ENCODE measurements at regions not wholly inside any gene's neighbourhood (a gene's known extent, or its start where the extent isn't known, plus 50 kb on each side); places are given as distances from the start of the nearest gene placed in this dataset.
"Not testable (repeated sequence)": the region's sequence is repeated elsewhere in the genome, so short reads cannot be mapped to it uniquely, and the experiment has no call there.

DNA sequence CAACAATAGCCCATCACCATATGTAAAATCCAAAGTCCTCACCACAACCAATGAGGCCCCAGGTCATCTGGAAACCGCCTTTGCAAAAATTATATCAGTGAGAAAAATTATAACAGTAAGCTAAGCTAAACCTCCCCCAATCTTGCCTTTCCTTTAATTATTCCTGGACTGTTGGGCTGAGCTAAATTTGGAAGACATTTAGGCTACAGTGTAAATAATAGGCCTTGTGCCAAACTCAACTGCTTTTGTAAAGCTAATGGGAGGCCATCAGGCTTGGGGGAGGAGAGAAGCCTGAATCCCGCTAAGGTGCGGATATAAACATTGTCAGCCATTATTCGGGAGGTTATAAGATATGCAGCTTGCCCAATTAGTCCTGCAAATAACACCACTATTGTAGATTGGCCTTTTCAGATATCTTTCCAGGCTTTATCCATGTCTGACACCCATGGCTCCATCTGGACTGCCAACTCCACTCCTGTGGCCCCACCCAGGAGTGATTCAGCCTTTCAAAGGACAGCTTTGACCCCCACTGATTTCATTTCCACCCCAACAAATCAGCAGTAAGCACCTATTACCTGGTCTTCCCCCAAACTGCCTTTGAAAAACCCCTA lies 53.0 kb upstream of the CA12 start:
- no peaks in the 10 kb centered on the region for H3K9me3 Mint-ChIP-seq
- no peaks in the 10 kb centered on the region for H3K27me3 Mint-ChIP-seq
- peaks cover 11% of the 10 kb centered on the region for H3K4me1 Mint-ChIP-seq (ENCODE audit: low read depth)
- no peaks in the 10 kb centered on the region for H3K36me3 Mint-ChIP-seq (ENCODE audit: low read depth)
- no peak overlapping the region for H3K27ac Mint-ChIP-seq
- H3K4me3 Mint-ChIP-seq, result no peak overlapping the region

DNA sequence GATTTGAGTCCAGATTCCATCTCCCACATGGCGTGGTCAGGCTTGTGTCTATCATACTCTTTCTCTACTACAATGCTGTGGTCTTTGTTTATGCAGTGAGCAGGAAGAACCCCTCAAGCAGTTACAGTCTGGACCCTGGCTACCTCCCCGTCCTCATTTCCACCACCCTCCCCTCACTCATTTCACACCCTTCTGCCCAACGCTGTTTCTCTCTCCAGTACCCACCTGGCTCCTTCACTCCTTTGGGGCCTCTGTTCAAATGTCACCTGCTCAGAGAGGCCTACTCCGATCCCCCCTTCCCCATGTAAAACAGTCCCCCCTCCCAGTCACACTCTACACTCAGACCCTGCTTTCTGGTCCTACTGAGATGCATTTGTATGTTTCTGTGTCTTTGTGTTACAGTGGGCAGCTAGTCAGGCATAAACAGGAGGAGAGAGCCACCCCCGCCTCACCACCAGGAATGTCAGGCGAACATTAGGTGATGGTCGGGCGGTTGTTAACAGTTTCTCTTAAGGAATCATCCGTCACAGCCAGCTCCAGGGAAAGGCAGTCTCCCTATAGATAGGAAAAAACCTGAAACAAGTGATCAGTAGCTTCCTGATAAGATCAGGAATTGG lies 53.7 kb upstream of the CA12 start:
- H3K9me3 Mint-ChIP-seq, result no peaks in the 10 kb centered on the region
- no peaks in the 10 kb centered on the region for H3K27me3 Mint-ChIP-seq
- H3K4me1 Mint-ChIP-seq (ENCODE audit: low read depth), result peaks cover 11% of the 10 kb centered on the region
- H3K4me3 Mint-ChIP-seq, result no peak overlapping the region
- H3K36me3 Mint-ChIP-seq (ENCODE audit: low read depth), result no peaks in the 10 kb centered on the region
- H3K27ac Mint-ChIP-seq, result no peak overlapping the region

DNA sequence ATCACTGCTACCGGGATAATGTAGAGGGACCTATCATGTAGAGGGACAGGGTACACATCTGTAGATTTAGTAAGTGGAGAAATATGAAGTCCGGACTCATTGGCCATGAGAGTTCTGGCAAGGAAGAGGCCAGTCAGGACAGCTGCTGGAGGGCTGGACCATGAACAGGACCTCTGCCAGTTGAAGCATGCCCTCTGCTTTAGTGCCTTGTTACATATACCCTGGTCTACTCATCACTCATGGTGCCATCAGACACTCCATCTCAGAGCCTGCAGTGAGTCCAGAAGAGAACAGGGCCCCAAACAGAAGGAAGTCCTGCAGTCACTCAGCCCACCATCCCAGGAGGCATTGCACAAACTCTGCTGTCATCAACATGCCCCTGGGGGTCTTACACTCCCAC lies 54.7 kb upstream of the CA12 start:
- no peak overlapping the region for H3K27ac Mint-ChIP-seq
- H3K4me1 Mint-ChIP-seq (ENCODE audit: low read depth), result peaks cover 15% of the 10 kb centered on the region
- H3K27me3 Mint-ChIP-seq, result no peaks in the 10 kb centered on the region
- no peaks in the 10 kb centered on the region for H3K36me3 Mint-ChIP-seq (ENCODE audit: low read depth)
- H3K4me3 Mint-ChIP-seq, result no peak overlapping the region
- H3K9me3 Mint-ChIP-seq, result no peaks in the 10 kb centered on the region

DNA sequence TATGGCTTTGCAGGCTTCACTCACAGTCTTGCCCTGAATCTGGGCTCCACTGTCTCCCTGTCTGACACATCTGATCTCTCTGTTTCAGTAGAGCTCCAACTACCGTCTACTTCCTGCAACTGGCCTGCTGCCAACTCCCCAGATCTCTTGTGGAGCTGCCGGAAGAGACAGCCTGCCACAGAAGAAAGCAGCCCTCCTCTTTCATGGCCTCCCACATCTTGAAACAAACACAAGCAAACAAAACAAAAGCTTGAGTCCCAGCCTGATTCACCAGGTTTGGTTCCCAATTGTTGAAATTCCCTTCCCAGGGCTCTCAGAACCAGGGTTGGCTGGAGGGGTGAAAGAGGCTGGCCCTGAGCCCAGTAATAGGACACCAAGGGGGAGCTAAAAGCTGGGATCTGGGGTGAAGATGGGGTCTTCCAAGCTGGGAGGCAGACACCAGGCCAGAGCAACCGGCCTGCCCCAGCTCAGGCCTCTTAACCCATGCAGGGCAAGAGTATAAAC lies 55.3 kb upstream of the CA12 start:
- no peak overlapping the region for H3K4me3 Mint-ChIP-seq
- H3K9me3 Mint-ChIP-seq, result no peaks in the 10 kb centered on the region
- peaks cover 15% of the 10 kb centered on the region for H3K4me1 Mint-ChIP-seq (ENCODE audit: low read depth)
- peak overlapping the region; percentile 80 for H3K27ac Mint-ChIP-seq
- H3K27me3 Mint-ChIP-seq, result no peaks in the 10 kb centered on the region
- no peaks in the 10 kb centered on the region for H3K36me3 Mint-ChIP-seq (ENCODE audit: low read depth)

DNA sequence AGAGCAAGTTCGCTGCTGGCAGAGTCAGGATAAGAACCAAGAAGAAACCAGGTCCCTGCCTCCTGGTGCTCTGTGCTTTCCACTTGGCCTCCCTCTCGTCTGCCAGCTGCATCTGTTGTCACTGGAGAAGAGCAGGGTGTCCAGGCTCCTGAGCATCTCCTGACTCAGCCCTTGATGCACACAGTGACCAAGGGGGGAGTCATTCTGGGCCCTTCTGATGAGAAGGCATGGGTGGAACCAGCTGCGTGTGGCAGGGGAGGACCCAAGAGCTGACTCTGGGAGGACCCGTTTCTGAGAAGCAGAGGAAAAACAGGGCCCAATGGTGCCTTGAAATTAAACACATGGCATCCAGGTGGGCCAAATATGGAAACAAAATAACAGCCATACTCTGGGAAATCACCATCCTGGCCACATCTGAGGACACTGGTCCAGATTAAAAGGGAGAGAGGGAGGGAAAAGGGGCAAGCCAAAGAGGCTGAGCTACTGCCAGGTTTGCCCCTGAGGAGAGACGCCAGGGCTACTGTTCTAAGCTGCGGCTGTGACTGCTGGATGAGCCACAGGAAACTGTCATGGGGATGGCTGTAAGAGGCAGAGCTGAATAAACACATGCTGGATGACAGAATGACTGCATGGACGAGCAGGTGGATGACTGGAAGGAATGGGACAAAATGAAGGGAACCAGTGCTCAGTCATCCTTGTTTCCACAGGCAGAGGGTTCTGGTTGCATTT lies 58.1 kb upstream of the CA12 start:
- no peaks in the 10 kb centered on the region for H3K9me3 Mint-ChIP-seq
- no peak overlapping the region for H3K27ac Mint-ChIP-seq
- H3K4me1 Mint-ChIP-seq (ENCODE audit: low read depth), result peaks cover 15% of the 10 kb centered on the region
- no peaks in the 10 kb centered on the region for H3K27me3 Mint-ChIP-seq
- no peaks in the 10 kb centered on the region for H3K36me3 Mint-ChIP-seq (ENCODE audit: low read depth)
- no peak overlapping the region for H3K4me3 Mint-ChIP-seq

DNA sequence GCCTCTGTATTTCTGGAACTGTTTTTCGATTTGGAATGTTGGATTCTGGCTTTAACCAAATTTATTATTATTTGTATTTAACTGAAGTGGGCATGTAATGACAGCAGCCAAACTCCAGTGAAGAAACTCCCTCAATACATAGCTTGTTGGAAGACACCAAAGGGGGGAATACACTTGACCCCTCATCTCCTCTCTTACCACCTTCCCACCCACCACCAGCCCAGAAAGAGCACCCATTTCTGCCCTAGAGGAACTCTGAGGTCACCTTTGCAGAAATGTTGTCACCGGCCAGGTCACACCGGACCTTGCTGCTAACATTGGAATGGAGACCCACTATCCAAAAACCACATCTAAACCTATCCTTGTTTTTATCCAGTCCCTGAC lies 58.6 kb upstream of the CA12 start:
- no peaks in the 10 kb centered on the region for H3K9me3 Mint-ChIP-seq
- no peaks in the 10 kb centered on the region for H3K27me3 Mint-ChIP-seq
- H3K4me1 Mint-ChIP-seq (ENCODE audit: low read depth), result peaks cover 15% of the 10 kb centered on the region
- no peak overlapping the region for H3K4me3 Mint-ChIP-seq
- H3K27ac Mint-ChIP-seq, result no peak overlapping the region
- no peaks in the 10 kb centered on the region for H3K36me3 Mint-ChIP-seq (ENCODE audit: low read depth)

DNA sequence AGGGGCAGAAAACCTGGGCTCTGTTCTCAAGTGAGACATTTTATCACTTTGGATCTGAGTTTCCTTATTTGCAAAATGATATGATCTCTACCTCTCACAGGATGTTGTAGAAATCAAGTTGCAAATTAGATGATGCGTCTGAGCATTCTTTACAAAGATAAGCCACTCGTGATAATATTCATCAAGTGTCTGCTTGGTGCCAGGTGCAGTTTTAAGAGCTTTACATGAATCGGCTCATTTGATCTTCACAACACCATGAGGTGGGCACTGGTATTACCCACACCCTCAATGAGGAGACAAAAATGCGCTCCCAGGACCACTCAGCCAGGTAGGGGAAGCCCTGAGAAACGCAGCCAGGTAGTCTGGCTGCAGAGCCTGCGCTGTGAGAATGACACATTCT lies 59.1 kb upstream of the CA12 start:
- H3K27ac Mint-ChIP-seq, result no peak overlapping the region
- peaks cover 17% of the 10 kb centered on the region for H3K4me1 Mint-ChIP-seq (ENCODE audit: low read depth)
- no peaks in the 10 kb centered on the region for H3K36me3 Mint-ChIP-seq (ENCODE audit: low read depth)
- no peaks in the 10 kb centered on the region for H3K9me3 Mint-ChIP-seq
- H3K27me3 Mint-ChIP-seq, result no peaks in the 10 kb centered on the region
- no peak overlapping the region for H3K4me3 Mint-ChIP-seq

DNA sequence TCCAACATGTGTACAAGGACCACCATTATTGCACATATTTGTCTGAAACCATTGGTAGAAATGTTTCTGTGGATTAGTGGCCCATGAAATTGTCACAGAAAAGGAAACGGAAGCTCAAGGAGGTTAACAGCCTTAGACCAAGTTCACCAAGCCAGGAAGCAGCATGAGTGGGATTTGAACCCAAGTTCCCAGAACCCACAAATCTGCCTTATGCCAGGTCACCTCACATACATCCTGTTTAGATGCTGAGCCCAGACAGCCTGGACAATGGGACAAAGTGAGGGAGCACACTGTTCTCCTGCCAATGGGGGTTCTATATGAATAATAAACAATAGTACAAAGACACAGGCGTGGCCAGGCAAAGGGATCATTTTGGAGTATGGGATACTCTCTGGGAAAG lies 59.6 kb upstream of the CA12 start:
- no peaks in the 10 kb centered on the region for H3K36me3 Mint-ChIP-seq (ENCODE audit: low read depth)
- H3K27ac Mint-ChIP-seq, result no peak overlapping the region
- no peak overlapping the region for H3K4me3 Mint-ChIP-seq
- H3K4me1 Mint-ChIP-seq (ENCODE audit: low read depth), result peaks cover 23% of the 10 kb centered on the region
- H3K27me3 Mint-ChIP-seq, result no peaks in the 10 kb centered on the region
- no peaks in the 10 kb centered on the region for H3K9me3 Mint-ChIP-seq

DNA sequence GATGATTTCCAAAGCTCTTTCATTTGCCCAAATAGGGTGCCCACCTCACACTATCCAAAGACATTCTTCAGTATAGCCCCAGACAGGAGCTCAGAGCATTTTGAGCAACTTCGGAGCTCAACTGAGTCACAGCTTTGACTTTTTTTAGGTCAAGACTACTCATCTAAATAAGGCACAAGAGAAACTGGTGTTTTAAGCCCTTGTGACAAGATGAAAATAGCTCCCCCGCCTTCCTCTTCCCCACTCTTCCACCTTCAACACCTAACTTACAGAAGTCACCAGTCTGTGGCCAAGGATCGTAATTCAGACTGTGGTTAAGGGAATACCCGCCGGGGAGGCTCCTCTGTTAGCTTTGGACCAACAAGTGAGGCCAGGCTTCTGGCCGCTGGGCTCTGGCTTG lies 60.4 kb upstream of the CA12 start:
- H3K4me3 Mint-ChIP-seq, result no peak overlapping the region
- no peaks in the 10 kb centered on the region for H3K9me3 Mint-ChIP-seq
- H3K27me3 Mint-ChIP-seq, result no peaks in the 10 kb centered on the region
- peaks cover 19% of the 10 kb centered on the region for H3K4me1 Mint-ChIP-seq (ENCODE audit: low read depth)
- H3K27ac Mint-ChIP-seq, result no peak overlapping the region
- H3K36me3 Mint-ChIP-seq (ENCODE audit: low read depth), result no peaks in the 10 kb centered on the region

DNA sequence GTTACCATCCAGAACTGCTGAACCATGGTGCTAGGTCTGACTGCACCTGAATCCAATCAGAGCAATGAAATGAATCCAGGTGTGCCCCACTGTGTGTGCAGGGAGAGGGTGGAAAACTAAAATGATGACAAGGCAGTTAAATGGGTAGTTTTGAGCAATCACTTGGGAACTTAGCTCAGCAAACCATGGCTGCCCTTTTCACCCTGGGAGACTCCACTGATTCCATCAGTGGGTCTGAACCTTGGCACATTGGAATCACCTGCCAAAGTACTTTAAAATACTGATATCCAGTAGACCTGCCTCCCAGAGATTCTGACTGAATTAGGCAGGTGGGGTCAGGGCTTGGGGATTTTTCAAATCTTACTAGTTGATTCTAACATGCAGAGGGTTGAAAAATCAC lies 59.8 kb upstream of the USP3 start:
- Mint-ChIP-seq H3K36me3 (ENCODE audit: low read depth) (no peaks in the 10 kb centered on the region), H3K4me1 (ENCODE audit: low read depth) (peaks cover 14% of the 10 kb centered on the region), H3K27ac (no peak overlapping the region), H3K4me3 (no peak overlapping the region), H3K27me3 (no peaks in the 10 kb centered on the region), H3K9me3 (no peaks in the 10 kb centered on the region)

DNA sequence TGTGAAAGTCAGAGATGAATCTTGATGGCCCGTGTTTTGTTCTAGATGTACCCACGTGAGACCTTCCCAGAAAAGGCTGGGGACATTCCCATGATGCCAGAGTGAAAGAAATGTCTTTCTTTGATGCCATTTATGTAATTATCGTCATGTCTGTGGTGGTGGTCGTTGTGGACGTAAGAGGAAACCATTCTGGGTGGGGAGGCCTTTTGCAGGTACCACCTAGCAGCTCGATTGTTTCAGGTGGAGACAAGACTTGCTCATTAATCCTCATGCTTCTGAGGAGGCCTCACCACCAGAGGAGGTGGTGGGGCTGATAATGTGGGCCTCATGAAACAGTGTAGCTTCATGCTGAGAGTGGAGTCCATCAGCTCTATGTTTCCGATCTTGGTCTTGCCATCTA lies 58.1 kb upstream of the USP3 start:
- Mint-ChIP-seq H3K9me3 (no peaks in the 10 kb centered on the region), H3K27ac (peak overlapping the region; percentile 11), H3K27me3 (no peaks in the 10 kb centered on the region), H3K36me3 (ENCODE audit: low read depth) (no peaks in the 10 kb centered on the region), H3K4me3 (no peak overlapping the region), H3K4me1 (ENCODE audit: low read depth) (peaks cover 10% of the 10 kb centered on the region)

DNA sequence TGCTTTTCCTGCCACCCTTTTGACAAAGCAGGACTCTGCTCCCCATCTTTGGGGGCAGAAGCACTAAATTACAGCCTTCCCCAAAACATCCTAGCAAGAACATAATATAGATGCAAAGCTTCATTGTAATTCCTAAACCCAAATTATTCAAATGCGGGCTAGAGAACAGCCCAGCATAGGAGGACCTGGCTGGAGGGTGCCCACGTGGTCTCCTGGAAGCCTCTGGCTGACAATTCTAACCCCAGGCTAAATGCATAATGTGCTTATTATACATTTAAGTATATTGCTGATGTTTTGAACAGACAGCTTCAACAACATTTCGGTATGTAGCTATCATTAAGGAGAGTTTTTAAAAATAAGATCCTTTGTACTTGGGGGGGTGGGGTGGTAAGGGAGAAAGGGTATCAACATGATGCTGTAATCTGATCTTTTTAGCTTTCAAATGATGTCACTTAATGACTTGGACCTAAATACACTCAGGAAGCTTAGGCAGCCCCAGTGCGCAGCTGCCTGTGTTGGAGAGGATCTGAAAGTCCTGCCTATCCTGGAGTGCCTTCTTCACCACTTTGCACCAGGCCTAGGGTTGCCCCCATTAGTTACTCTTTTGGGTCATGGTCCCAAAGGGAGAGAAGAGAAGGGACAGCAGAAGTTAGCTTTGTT lies 57.2 kb upstream of the USP3 start:
- Mint-ChIP-seq H3K4me3 (no peak overlapping the region), H3K36me3 (ENCODE audit: low read depth) (no peaks in the 10 kb centered on the region), H3K27me3 (no peaks in the 10 kb centered on the region), H3K27ac (no peak overlapping the region), H3K9me3 (no peaks in the 10 kb centered on the region), H3K4me1 (ENCODE audit: low read depth) (peaks cover 10% of the 10 kb centered on the region)

DNA sequence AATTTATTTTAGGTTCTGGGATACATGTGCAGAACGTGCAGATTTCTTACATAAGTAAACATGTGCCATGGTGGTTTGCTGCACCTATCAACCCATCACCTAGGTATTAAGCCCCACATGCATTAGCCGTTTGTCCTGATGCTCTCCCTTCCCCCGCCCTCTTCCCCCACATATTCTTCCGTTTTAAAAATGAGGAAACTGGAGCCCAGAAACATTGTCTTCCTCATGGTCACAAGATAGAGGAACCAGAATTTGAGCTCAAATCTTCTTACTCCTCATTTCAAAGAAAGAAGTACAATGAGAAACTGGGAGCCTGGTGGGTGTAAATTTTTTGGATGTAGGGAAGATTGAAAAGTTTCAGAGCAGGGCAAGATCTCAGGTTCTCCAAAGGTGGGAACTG lies 56.1 kb upstream of the USP3 start:
- peaks cover 10% of the 10 kb centered on the region for H3K4me1 Mint-ChIP-seq (ENCODE audit: low read depth)
- no peaks in the 10 kb centered on the region for H3K36me3 Mint-ChIP-seq (ENCODE audit: low read depth)
- no peaks in the 10 kb centered on the region for H3K27me3 Mint-ChIP-seq
- no peak overlapping the region for H3K4me3 Mint-ChIP-seq
- no peaks in the 10 kb centered on the region for H3K9me3 Mint-ChIP-seq
- no peak overlapping the region for H3K27ac Mint-ChIP-seq

DNA sequence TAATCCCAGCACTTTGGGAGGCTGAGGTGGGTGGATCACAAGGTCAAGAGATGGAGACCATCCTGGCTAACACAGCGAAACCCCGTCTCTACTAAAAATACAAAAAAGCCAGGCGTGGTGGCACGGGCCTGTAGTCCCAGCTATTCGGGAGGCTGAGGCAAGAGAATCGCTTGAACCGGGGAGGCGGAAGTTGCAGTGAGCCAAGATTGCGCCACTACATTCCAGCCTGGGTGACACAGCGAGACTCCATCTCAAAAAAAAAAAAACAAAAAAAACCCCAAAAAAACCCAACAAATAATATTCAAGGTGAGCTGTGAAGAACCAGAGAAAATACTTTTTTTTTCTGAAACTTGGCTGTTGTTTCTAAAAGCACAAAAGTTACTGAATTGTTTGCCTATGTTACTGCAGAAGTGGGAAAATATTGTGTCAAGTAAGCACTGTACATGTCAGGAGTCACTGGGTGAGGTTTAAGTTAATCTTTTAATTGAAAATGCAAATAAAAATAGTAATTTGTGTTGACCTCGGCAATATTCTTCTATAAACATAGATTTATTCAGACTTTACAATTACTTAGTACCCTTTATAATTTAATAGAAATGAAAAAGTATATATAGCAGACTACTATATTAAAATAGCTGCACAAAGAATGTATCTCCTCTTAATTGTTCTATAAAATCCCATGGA lies 55.4 kb upstream of the USP3 start:
- not testable (repeated sequence) for H3K36me3 Mint-ChIP-seq (ENCODE audit: low read depth); H3K4me3 Mint-ChIP-seq; H3K9me3 Mint-ChIP-seq; H3K27me3 Mint-ChIP-seq; H3K27ac Mint-ChIP-seq
- H3K4me1 Mint-ChIP-seq (ENCODE audit: low read depth), result peaks cover 10% of the 10 kb centered on the region

DNA sequence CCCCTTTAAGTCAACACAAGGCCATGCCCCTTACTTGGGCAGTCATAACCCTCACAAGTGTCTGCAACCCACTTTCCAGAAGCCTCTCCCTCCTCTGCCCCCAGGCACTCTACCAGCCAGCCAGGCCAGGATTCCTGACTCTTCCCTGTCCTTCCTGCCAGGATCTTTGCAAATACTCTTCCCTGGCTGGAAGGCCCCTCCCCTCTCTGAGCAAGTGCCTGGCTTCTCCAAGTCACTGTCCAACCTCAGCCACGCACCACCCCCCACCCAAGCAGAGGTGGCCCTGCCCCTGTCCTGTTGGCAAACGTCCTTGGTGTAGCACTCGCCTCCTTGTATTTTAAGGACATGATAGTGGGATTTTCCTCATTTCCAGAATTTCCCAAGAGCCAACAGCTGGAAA lies 54.7 kb upstream of the USP3 start:
- no peak overlapping the region for H3K27ac Mint-ChIP-seq
- peaks cover 10% of the 10 kb centered on the region for H3K4me1 Mint-ChIP-seq (ENCODE audit: low read depth)
- no peaks in the 10 kb centered on the region for H3K27me3 Mint-ChIP-seq
- H3K9me3 Mint-ChIP-seq, result no peaks in the 10 kb centered on the region
- no peaks in the 10 kb centered on the region for H3K36me3 Mint-ChIP-seq (ENCODE audit: low read depth)
- H3K4me3 Mint-ChIP-seq, result no peak overlapping the region

Measured in stimulated activated naive CD8-positive, alpha-beta T cell treated with anti-CD3 and anti-CD28 coated beads, Interleukin-15, Interleukin-2, amounts not matched to agents 100 ng/mL and 50 ng/mL, for 24 hours (primary cell).